Ishikawa (cell line): ENCODE measurements at regions not wholly inside any gene's neighbourhood (a gene's known extent, or its start where the extent isn't known, plus 50 kb on each side); places are given as distances from the start of the nearest gene placed in this dataset.

Experiments
- CEBPB ChIP-seq: IDR thresholded peaks from 2 replicates; pipeline ENCODE4 v1.6.1; 2012
- CREB1 ChIP-seq: IDR thresholded peaks from 2 replicates; pipeline ENCODE4 v1.6.1; 2012; ENCODE audit warnings: low read depth
- EGR1 ChIP-seq: IDR thresholded peaks from 2 replicates; pipeline ENCODE4 v1.6.1; 2012
- EP300 ChIP-seq: IDR thresholded peaks from 2 replicates; pipeline ENCODE4 v1.6.1; 2012; ENCODE audit warnings: borderline replicate concordance
- FOXM1 ChIP-seq: IDR thresholded peaks from 2 replicates; pipeline ENCODE4 v1.6.1; 2012; ENCODE audit warnings: low read depth, borderline replicate concordance
- NFIC ChIP-seq: IDR thresholded peaks from 2 replicates; pipeline ENCODE4 v1.6.1; 2012
- RAD21 ChIP-seq: IDR thresholded peaks from 2 replicates; pipeline ENCODE4 v1.6.1; 2012; ENCODE audit warnings: low read depth
- REST ChIP-seq: IDR thresholded peaks from 2 replicates; pipeline ENCODE4 v1.6.1; 2012; ENCODE audit warnings: low read depth, mild to moderate bottlenecking
- TAF1 ChIP-seq: IDR thresholded peaks from 2 replicates; pipeline ENCODE4 v1.6.1; 2012; ENCODE audit warnings: low read depth, mild to moderate bottlenecking
- TCF12 ChIP-seq: IDR thresholded peaks from 2 replicates; pipeline ENCODE4 v1.6.1; 2012; ENCODE audit warnings: low read depth
- TEAD4 ChIP-seq: IDR thresholded peaks from 2 replicates; pipeline ENCODE4 v1.6.1; 2012
- YY1 ChIP-seq: IDR thresholded peaks from 2 replicates; pipeline ENCODE4 v1.6.1; 2012; ENCODE audit warnings: low read depth
- ZBTB7A ChIP-seq: IDR thresholded peaks from 2 replicates; pipeline ENCODE4 v1.6.1; 2012; ENCODE audit warnings: low read depth
- TF ChIP-seq, protein P1 (sequence below): IDR thresholded peaks from 2 replicates; pipeline ENCODE4 v1.6.1; 2012
- TF ChIP-seq, protein P2 (sequence below): IDR thresholded peaks from 2 replicates; pipeline ENCODE4 v1.6.1; 2012

DNA sequence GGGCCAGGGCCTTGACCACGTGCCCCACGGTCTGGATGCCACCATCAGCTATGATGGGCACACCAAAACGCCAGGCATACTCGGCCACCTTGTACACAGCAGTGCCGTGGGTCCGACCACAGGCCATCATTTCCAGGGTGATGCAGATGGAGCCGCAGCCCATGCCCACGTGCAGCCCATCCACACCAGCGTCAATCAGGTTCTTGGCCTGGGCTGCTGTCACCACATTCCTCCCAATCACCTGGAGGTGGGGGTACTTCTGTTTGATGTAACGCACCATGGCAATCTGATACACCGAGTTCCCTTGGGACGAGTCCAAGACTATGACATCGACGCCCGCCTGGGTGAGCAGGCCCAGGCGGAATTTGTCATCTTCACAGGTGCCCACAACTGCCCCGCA is 221.2 kb upstream of the ATP6AP2 start:
- TF ChIP-seq NFIC = no peak
- no peak for TF ChIP-seq TCF12
- TF ChIP-seq YY1 = no peak
- no peak for TF ChIP-seq EGR1
- no peak for TF ChIP-seq FOXM1
- TF ChIP-seq ZBTB7A = no peak
- TF ChIP-seq, protein P1, sequence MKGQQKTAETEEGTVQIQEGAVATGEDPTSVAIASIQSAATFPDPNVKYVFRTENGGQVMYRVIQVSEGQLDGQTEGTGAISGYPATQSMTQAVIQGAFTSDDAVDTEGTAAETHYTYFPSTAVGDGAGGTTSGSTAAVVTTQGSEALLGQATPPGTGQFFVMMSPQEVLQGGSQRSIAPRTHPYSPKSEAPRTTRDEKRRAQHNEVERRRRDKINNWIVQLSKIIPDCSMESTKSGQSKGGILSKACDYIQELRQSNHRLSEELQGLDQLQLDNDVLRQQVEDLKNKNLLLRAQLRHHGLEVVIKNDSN = no peak
- no peak for TF ChIP-seq TEAD4
- TF ChIP-seq CEBPB = no peak
- TF ChIP-seq, protein P2, sequence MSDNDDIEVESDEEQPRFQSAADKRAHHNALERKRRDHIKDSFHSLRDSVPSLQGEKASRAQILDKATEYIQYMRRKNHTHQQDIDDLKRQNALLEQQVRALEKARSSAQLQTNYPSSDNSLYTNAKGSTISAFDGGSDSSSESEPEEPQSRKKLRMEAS = no peak
- TF ChIP-seq RAD21 = no peak
- TF ChIP-seq EP300 = no peak
- TF ChIP-seq TAF1 = no peak

DNA sequence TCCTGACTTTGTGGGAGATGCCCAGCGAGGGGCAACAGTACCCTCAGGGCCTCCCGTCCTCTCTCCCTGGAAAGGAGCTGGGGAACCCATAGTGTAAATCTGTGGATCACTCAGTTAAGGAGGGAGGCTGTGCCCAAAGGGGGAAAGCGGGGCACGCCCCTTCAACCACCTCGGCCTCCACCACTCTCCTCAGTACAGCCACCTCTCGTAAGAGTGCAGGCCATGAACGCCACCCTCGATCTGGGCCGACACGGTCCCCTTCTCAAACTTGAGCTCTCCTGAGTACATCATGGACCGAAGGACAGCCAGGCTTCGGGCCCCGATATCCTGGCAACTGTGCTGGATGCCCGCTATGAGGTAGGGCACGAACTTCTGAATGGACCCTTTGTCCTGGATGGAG is 221.8 kb upstream of the ATP6AP2 start:
- no peak for TF ChIP-seq CEBPB
- no peak for TF ChIP-seq TEAD4
- no peak for TF ChIP-seq TAF1
- TF ChIP-seq YY1 = no peak
- TF ChIP-seq RAD21 = no peak
- TF ChIP-seq, protein P2 = no peak

DNA sequence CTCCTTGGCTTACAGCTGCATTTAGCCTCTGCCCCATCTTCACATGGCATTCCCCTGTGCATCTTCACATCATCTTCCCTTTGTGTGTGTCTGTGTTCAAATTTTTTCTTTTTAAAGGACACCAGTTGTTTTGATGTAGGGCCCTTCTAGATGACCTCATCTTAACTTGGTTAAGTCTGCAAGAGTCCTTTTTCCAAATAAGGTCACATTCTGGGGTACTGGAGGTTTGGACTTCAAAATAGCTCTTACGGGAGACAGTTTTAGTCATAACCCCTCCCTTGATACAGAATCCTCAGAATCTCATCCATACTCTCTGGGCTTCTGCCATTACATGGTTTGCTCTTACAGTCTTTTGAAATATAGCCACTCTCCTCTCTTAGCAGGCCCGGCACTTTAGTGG is 231.5 kb upstream of the ATP6AP2 start:
- TF ChIP-seq REST = no peak
- no peak for TF ChIP-seq EP300
- TF ChIP-seq FOXM1 = no peak

- TF ChIP-seq CEBPB (no peak), NFIC (no peak), YY1 (no peak), TAF1 (no peak), ZBTB7A (no peak), TCF12 (no peak), REST (no peak), EP300 (no peak), EGR1 (no peak), CREB1 (no peak), FOXM1 (no peak), RAD21 (no peak), TEAD4 (no peak)
- TF ChIP-seq, protein P2 = no peak
- TF ChIP-seq, protein P1 = no peak
These were observed 234.4 kb upstream of the ATP6AP2 start for GRCh38 chrX:40346379-40346778.

GRCh38 chrX:40343319-40343718 is 237.5 kb upstream of the ATP6AP2 start:
- no peak for TF ChIP-seq RAD21
- TF ChIP-seq CEBPB = no peak
- no peak for TF ChIP-seq TAF1
- TF ChIP-seq EGR1 = no peak
- no peak for TF ChIP-seq EP300
- TF ChIP-seq REST = no peak
- TF ChIP-seq YY1 = no peak
- no peak for TF ChIP-seq ZBTB7A
- no peak for TF ChIP-seq FOXM1
- TF ChIP-seq, protein P2 = no peak
- no peak for TF ChIP-seq CREB1
- TF ChIP-seq NFIC = no peak
- TF ChIP-seq, protein P1 = no peak
- TF ChIP-seq TEAD4 = no peak
- no peak for TF ChIP-seq TCF12
